ENCODE measurements at regions not wholly inside any gene's neighbourhood (a gene's known extent, or its start where the extent isn't known, plus 50 kb on each side); places are given as distances from the start of the nearest gene placed in this dataset.

DNA sequence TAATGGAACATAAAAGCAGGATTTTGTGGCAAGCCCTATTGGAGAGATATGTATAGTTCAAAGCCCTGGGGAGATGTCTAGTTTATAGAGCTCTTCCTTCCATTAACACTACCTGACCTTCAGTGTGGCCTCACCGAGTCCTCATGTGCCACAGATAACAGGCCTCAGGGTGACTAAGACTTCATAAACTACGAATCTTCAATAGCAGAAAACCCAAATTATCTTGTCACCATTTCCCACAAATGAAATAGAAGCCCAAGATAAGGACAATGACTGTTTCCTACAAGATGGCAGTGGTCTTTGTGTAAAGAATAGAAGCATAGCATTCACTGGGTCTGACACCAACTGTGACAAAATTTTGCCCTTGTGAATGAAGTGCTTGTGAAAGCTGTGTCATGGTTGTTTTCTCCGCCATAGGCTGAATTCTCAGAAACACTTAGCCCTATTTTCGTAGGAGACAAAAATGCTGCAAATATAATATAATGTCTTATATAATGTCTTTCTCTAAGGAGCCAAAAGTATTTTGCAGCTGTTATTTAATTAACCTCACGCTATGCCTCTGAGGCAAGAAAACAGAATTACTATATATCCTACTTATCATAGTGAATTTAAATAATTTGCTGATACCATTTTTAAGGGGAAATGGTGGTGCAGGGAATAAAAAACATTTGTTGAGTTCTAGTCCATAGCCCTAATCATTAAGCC is 136.7 kb upstream of the CWC22 start:
- no peaks in the 10 kb centered on the region for H3K9me3 ChIP-seq (ENCODE audit: control insufficient read depth, low read depth, low read length)
- peaks cover 40 to 44% of the 10 kb centered on the region in 2 experiments for H3K4me1 Mint-ChIP-seq
- no peak overlapping the region for H2BK120ac ChIP-seq (ENCODE audit: low read depth, low read length, poor library complexity, severe bottlenecking)
- DNase-seq, result no peak
- no peak overlapping the region for H3K14ac ChIP-seq (ENCODE audit: insufficient read depth, low read length)
- no CpG with 5 or more reads among the region's 5 CpGs for WGBS (ENCODE audit: extremely low coverage, insufficient read length, low lambda C conversion rate)
- no peaks in the 10 kb centered on the region for H4K20me1 ChIP-seq (ENCODE audit: control insufficient read depth, insufficient read depth, insufficient read length)
- H4K91ac ChIP-seq (ENCODE audit: insufficient read length, low read depth, low read length), result no peak overlapping the region
- H4K5ac ChIP-seq (ENCODE audit: insufficient read length, low read depth, low read length), result no peak overlapping the region
- H3K4me2 ChIP-seq (ENCODE audit: insufficient read depth, insufficient read length, low read length), result no peak overlapping the region
- no peaks in the 10 kb centered on the region for H3K79me2 ChIP-seq (ENCODE audit: insufficient read depth, low read length)
- H2BK12ac ChIP-seq (ENCODE audit: insufficient read length, low read depth, low read length), result no peak overlapping the region
- H3K27me3 Mint-ChIP-seq (ENCODE audit: low read depth), result no peaks in the 10 kb centered on the region
- H2BK5ac ChIP-seq (ENCODE audit: insufficient read length, low read length), result no peak overlapping the region
- no peak overlapping the region for H3K23ac ChIP-seq (ENCODE audit: insufficient read length, low read depth, low read length)
- no peak overlapping the region for H2AFZ ChIP-seq (ENCODE audit: low read length)
- H3K27me3 ChIP-seq (ENCODE audit: insufficient read depth, low read length), result no peaks in the 10 kb centered on the region
- H3K27ac ChIP-seq (ENCODE audit: insufficient read length, low read depth, low read length), result no peak overlapping the region
- no peaks in the 10 kb centered on the region for H3K9me3 Mint-ChIP-seq
- no peak overlapping the region for H3T11ph ChIP-seq (ENCODE audit: low read length)
- peaks cover 5% of the 10 kb centered on the region; the same call in 1 of the 2 replicates for H3K4me1 ChIP-seq (ENCODE audit: insufficient read depth, low read length)
- H4K8ac ChIP-seq (replicated peaks; ENCODE audit: insufficient read length, low read depth, low read length), result no peak overlapping the region
- no peak overlapping the region for H2BK20ac ChIP-seq (ENCODE audit: low read depth, low read length, poor library complexity, severe bottlenecking)
- H3K36me3 Mint-ChIP-seq (ENCODE audit: insufficient read depth in 1 of 3, low read depth in 3 of 3), result peaks cover 0 to 4% (median 2%) of the 10 kb centered on the region in 3 experiments; a peak in 2 of 7 replicates
- no peaks in the 10 kb centered on the region for H3K23me2 ChIP-seq (ENCODE audit: insufficient read length, low read depth, low read length, poor library complexity, severe bottlenecking)
- H3K4me3 Mint-ChIP-seq, result no peak overlapping the region
- H3K18ac ChIP-seq (ENCODE audit: insufficient read length, low read depth, low read length), result no peak overlapping the region
- no peak overlapping the region for H3K56ac ChIP-seq (ENCODE audit: insufficient read length, low read depth, low read length)
- no peaks in the 10 kb centered on the region for H3K79me1 ChIP-seq (ENCODE audit: insufficient read depth, low read depth, low read length, poor library complexity, severe bottlenecking)
- H3K27ac Mint-ChIP-seq, result peak overlapping the region; percentile 52 to 85 (median 80); a peak in 4 of 7 replicates
- no peak overlapping the region for H2BK15ac ChIP-seq (ENCODE audit: low read depth, low read length)
- H3K9ac ChIP-seq (ENCODE audit: extremely low read depth, insufficient read length, low read length), result no peak overlapping the region
- no peak overlapping the region for H3K4ac ChIP-seq (ENCODE audit: low read depth, low read length)
- TF ChIP-seq, protein P1, sequence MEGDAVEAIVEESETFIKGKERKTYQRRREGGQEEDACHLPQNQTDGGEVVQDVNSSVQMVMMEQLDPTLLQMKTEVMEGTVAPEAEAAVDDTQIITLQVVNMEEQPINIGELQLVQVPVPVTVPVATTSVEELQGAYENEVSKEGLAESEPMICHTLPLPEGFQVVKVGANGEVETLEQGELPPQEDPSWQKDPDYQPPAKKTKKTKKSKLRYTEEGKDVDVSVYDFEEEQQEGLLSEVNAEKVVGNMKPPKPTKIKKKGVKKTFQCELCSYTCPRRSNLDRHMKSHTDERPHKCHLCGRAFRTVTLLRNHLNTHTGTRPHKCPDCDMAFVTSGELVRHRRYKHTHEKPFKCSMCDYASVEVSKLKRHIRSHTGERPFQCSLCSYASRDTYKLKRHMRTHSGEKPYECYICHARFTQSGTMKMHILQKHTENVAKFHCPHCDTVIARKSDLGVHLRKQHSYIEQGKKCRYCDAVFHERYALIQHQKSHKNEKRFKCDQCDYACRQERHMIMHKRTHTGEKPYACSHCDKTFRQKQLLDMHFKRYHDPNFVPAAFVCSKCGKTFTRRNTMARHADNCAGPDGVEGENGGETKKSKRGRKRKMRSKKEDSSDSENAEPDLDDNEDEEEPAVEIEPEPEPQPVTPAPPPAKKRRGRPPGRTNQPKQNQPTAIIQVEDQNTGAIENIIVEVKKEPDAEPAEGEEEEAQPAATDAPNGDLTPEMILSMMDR (conservative IDR thresholded peaks at IDR 0.05), result no peak
- no peak overlapping the region for H2AK5ac ChIP-seq (ENCODE audit: insufficient read length, low read length)

All from H9 (cell line).